ENCODE measurements at regions not wholly inside any gene's neighbourhood (a gene's known extent, or its start where the extent isn't known, plus 50 kb on each side); places are given as distances from the start of the nearest gene placed in this dataset.

DNA sequence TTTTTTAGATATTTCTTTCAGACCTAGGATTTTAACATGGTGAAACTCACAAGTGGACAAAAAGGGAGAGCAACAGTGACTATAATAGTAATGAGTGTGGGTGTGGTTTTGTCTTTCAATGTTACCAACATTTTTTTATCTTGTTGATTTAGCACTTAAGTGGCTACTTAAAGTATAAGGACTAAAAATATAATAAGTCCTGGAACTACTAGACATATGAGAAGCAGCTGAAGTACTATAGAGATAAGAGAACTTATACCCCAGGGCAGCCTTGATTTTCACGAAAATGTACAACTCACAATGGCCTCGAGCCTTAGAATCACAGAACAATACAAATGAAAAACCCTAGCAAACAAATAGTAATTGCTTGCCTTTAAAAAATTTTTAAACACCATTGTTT, 1151.8 kb downstream of the TYW1 start:
- H3K27ac ChIP-seq (ENCODE audit: low read depth, low read length), result no peak overlapping the region
- H2AFZ ChIP-seq (ENCODE audit: low read length), result no peak overlapping the region
- no peak overlapping the region for H3K14ac ChIP-seq (ENCODE audit: insufficient read length)
- no peak overlapping the region for H2BK15ac ChIP-seq (ENCODE audit: low read length)
- no peaks in the 10 kb centered on the region for H3K36me3 ChIP-seq (ENCODE audit: control insufficient read depth in 2 of 4, insufficient read depth in 4 of 4, low read length in 3 of 4)
- DNase-seq (ENCODE audit: low read depth in 1 of 2, low spot score in 2 of 2) (no peak), FAIRE-seq (no peak)
- H4K20me1 ChIP-seq (replicated peaks in 1 of 2; ENCODE audit: control insufficient read depth in 1 of 2, insufficient read depth in 2 of 2, low read length in 2 of 2), result no peaks in the 10 kb centered on the region
- no peak overlapping the region for H3K18ac ChIP-seq (ENCODE audit: extremely low read depth, low read length)
- no peak overlapping the region for H3K23ac ChIP-seq (ENCODE audit: insufficient read length)
- H2BK20ac ChIP-seq (ENCODE audit: low read length), result no peak overlapping the region
- H3K23me2 ChIP-seq (ENCODE audit: low read depth, low read length), result no peaks in the 10 kb centered on the region
- H2BK5ac ChIP-seq (ENCODE audit: low read depth, low read length), result no peak overlapping the region
- no peak overlapping the region for H3K4me2 ChIP-seq (ENCODE audit: insufficient read depth in 1 of 2, low read depth in 2 of 2, low read length in 2 of 2)
- ChIA-PET CTCF (ENCODE audit: partially characterized antibody) (no interaction called here), POLR2A (ENCODE audit: partially characterized antibody) (no interaction called here)
- no peak overlapping the region for H2BK120ac ChIP-seq (replicated peaks; ENCODE audit: low read depth, low read length)
- H4K91ac ChIP-seq (replicated peaks; ENCODE audit: insufficient read length, low read length), result no peak overlapping the region
- H3K9me3 ChIP-seq (ENCODE audit: insufficient read depth in 2 of 2, low read depth in 1 of 2, low read length in 1 of 2), result 0 out of 4 replicates have a peak, but pooled peaks cover 0 to 4% of the 10 kb centered on the region in 2 experiments
- WGBS, 2 experiments (ENCODE audit: extremely low coverage in 1 of 2, insufficient coverage in 1 of 2, insufficient read length in 1 of 2, insufficient replicate concordance in 2 of 2, low coverage in 1 of 2, low lambda C conversion rate in 2 of 2, missing lambda C conversion rate in 1 of 2), result 95% methylated on average over 2 of the region's 2 CpGs; no CpG with 5 or more reads in 1 of the 2 experiments
- no peak overlapping the region for H3K4me3 ChIP-seq (ENCODE audit: extremely low read depth in 1 of 4, insufficient read depth in 2 of 4, low read depth in 3 of 4, low read length in 4 of 4)
- no peak overlapping the region for H3K56ac ChIP-seq (replicated peaks; ENCODE audit: insufficient read length, low read depth, low read length)
- no peaks in the 10 kb centered on the region for H3K79me2 ChIP-seq (ENCODE audit: control insufficient read depth in 1 of 2, insufficient read depth in 2 of 2, low read length in 2 of 2)
- no peak overlapping the region for H2AK5ac ChIP-seq (ENCODE audit: low read depth, low read length)
- no peaks in the 10 kb centered on the region for H3K4me1 ChIP-seq (replicated peaks in 1 of 4; ENCODE audit: control insufficient read depth in 3 of 4, insufficient read depth in 4 of 4, low read length in 3 of 4)
- no peak overlapping the region for H3K9ac ChIP-seq (replicated peaks in 1 of 4; ENCODE audit: extremely low read depth in 1 of 4, low read depth in 3 of 4, low read length in 3 of 4)
- TF ChIP-seq, protein P1, sequence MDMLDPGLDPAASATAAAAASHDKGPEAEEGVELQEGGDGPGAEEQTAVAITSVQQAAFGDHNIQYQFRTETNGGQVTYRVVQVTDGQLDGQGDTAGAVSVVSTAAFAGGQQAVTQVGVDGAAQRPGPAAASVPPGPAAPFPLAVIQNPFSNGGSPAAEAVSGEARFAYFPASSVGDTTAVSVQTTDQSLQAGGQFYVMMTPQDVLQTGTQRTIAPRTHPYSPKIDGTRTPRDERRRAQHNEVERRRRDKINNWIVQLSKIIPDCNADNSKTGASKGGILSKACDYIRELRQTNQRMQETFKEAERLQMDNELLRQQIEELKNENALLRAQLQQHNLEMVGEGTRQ (IDR thresholded peaks at IDR 0.05; ENCODE audit: low read length), result no peak
- TF ChIP-seq RBBP5 (IDR thresholded peaks at IDR 0.05; ENCODE audit: borderline replicate concordance, low read depth, low read length) (no peak), RFX5 (IDR thresholded peaks at IDR 0.05; ENCODE audit: borderline replicate concordance, low read depth, low read length) (no peak), CBX5 (IDR thresholded peaks at IDR 0.05; ENCODE audit: low read depth, low read length) (no peak)
- H3K27me3 ChIP-seq (replicated peaks in 1 of 4; ENCODE audit: control insufficient read depth in 3 of 4, extremely low read depth in 1 of 4, insufficient read depth in 3 of 4, low read length in 3 of 4), result no peaks in the 10 kb centered on the region
- no peaks in the 10 kb centered on the region for H3K79me1 ChIP-seq (ENCODE audit: low read depth, low read length)
- H4K8ac ChIP-seq (ENCODE audit: extremely low read depth, insufficient read depth, low read length), result no peak overlapping the region
- H4K5ac ChIP-seq (ENCODE audit: insufficient read length, low read depth, low read length), result no peak overlapping the region
- H3K4ac ChIP-seq (replicated peaks; ENCODE audit: insufficient read length, low read depth, low read length), result no peak overlapping the region
- H2BK12ac ChIP-seq (ENCODE audit: low read depth, low read length), result no peak overlapping the region

Data from H1 (cell line).